D721Med (cell line): ENCODE measurements at regions not wholly inside any gene's neighbourhood (a gene's known extent, or its start where the extent isn't known, plus 50 kb on each side); places are given as distances from the start of the nearest gene placed in this dataset.
"Not testable (repeated sequence)": the region's sequence is repeated elsewhere in the genome, so short reads cannot be mapped to it uniquely, and the experiment has no call there.

ENCODE experiments used
- DNase-seq: peaks from one replicate; pipeline ENCODE4 v3.0.0; 2011; ENCODE audit warnings: low spot score; ENCODE audit not compliant: insufficient read length
- FAIRE-seq: peaks from 2 replicates; lab custom pipeline; 2011; peaks lifted over from hg19 to GRCh38; lab: Jason Lieb, UNC
- TF ChIP-seq, protein P1 (sequence below): IDR thresholded peaks from 2 replicates; pipeline ENCODE4 v1.5.1; 2012; ENCODE audit warnings: mild to moderate bottlenecking, control low read depth; ENCODE audit not compliant: insufficient read depth; ENCODE audit errors: missing control alignments

DNA sequence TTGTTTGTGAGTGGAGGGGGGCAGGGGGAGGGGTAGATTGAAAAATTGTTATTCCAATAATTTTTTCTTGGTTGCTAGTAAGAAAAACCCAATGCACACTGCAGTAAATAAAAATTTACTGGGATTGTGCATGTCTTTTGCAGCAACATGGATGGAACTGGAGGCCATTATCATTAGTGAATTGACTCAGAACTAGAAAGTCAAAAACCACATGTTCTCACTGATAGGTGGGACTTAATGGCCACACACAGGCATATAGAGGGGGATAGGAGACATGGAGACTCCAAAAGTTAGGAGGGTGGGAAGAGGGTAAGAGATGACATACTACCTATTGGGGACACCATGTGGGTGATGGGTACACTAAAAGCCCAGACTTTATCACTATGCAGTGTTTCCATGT, 67.2 kb downstream of the BUB3 start:
- FAIRE-seq (no peak), DNase-seq (no peak)
- TF ChIP-seq, protein P1, sequence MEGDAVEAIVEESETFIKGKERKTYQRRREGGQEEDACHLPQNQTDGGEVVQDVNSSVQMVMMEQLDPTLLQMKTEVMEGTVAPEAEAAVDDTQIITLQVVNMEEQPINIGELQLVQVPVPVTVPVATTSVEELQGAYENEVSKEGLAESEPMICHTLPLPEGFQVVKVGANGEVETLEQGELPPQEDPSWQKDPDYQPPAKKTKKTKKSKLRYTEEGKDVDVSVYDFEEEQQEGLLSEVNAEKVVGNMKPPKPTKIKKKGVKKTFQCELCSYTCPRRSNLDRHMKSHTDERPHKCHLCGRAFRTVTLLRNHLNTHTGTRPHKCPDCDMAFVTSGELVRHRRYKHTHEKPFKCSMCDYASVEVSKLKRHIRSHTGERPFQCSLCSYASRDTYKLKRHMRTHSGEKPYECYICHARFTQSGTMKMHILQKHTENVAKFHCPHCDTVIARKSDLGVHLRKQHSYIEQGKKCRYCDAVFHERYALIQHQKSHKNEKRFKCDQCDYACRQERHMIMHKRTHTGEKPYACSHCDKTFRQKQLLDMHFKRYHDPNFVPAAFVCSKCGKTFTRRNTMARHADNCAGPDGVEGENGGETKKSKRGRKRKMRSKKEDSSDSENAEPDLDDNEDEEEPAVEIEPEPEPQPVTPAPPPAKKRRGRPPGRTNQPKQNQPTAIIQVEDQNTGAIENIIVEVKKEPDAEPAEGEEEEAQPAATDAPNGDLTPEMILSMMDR: no peak

DNA sequence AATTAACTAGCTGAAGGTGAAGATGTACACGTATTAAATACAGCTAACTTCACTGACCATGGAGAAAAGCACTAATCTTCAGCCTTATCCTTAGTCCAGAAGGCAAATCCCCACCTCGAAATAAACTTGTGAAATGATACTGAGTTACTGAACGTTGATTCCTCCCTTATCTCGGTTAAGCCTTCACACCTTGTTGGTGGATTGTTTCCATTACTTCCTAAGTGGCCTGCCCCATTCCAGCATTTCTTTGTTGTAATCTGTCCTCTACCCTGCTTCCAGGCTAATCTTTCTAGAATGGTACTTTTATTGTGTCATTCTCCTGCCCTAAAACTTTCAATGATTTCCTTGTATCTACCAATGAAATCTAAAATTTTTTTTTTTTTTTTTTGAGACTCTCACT, 68.6 kb downstream of the BUB3 start:
- TF ChIP-seq, protein P1: no peak
- FAIRE-seq: no peak
- DNase-seq: no peak

DNA sequence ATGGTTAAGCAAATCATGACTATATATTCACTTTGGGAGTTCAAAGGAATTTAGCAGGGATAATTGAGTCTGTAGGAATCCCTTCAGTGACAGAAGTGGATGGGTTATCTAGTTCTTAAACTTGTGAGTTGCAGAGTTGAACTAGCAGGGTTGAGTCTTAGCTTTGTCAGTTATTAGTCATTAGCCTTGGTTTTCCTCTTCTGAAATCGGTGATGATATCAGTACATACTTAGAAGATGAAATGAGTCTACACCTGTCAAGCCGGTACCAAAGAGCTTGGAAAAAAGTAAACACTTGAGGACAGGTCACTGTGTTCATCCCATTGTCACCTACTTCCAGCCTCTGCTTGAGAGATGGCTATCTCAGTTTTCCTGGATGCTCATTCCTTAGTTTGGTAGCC, 73.5 kb downstream of the BUB3 start:
- no peak for DNase-seq
- TF ChIP-seq, protein P1: no peak
- FAIRE-seq: no peak

DNA sequence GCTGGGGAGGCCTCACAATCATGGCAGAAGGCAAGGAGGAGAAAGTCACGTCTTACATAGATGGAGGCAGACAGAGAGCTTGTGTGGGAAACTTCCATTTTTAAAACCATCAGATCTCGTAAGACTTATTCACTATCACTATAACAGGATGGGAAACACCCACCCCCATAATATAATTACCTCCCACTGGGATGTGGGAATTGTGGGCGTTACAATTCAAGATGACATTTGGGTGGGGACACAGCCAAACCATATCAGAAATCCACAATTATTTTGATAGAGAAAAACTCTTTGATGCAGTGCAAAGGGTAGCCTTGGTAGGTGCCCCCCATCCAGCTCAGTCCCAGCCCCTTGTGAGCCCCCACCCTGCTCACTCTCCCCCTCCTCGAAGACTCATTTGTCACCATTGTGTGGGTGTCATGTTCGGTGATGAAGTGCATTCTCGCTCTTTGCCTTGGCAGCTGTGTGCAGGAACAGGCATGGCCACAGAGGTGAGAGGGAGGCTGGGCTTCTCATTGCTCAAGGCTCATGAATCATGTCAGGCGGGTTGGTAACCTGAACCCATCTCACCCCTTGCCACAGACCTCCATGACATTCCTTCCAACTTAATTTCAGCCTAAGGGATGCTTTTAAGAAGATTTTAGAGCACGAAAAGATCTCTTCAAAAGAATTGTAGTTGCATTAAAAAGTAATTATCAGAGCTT, 75.9 kb downstream of the BUB3 start:
- DNase-seq (no peak), FAIRE-seq (no peak)
- TF ChIP-seq, protein P1: no peak

DNA sequence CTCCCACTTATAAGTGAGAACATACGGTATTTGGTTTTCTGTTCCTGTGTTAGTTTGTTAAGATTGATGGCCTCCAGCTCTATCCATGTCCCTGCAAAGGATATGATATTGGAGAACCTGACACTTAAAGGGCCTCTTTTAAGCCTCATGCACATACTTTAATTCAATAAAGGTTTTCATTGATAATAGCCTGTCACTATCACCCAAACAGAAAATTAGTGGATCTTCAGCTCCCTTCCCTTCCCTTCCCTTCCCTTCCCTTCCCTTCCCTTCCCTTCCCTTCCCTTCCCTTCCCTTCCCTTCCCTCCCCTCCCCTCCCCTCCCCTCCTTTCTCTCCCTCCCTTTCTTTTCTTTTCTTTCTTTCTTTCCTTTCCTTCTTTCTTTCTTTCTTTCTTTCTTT, 78.7 kb downstream of the BUB3 start:
- DNase-seq, FAIRE-seq: not testable (repeated sequence)

DNA sequence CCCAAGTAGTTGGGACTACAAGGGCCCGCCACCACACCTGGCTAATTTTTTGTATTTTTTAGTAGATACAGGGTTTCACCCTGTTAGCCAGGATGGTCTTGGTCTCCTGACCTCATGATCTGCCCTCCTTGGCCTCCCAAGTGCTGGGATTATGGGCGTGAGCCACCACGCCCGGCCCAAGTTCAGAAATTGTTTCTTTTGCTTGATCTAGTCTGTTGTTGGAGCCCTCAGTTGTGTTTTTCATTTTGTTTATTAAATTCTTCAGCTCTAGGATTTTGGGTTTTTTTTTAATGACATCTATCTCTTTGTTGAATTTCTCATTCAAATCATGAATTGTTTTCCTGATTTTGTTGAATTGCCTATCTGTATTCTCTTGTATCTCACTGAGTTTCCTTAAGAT, 80.8 kb downstream of the BUB3 start:
- not testable (repeated sequence) for DNase-seq, FAIRE-seq

DNA sequence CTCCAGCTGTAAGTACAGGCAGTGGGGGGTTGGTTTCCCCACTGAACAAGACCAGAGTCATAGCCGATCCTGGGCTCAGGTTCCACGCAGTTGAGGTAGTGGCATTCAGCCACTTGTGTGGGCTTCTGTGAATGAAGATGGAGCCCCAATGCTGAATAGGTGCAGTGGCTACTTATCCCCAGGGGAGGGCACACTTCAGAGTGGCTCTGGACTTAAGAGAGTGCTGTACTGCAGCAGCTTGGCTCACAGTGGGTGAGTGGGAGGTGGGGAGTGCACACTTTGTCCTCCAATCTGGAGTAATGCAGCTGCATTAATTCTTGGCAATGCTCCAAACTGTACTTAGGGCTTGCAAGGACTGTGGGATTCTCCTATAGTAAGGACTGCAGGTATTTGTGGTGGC, 81.9 kb downstream of the BUB3 start:
- DNase-seq (no peak), FAIRE-seq (no peak)
- TF ChIP-seq, protein P1: no peak

DNA sequence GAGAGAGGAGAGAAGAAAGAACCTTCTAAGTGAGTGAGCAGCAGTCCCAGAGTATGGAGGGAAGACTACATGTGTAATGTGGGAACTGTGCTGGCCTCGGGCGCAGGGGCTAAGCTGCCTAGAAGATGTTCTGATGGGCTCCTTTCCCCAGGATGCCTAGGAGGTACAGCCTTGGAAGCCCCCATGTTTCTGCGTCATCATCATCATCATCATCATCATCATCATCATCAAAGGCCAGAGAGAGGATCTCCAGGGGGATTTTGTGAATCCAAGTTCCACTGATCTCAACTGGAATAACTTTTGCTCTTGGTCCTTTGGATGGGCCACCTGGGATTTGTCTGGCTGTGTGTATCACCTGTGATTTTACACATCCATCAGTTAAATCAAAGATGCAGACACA, 86.0 kb downstream of the BUB3 start:
- no peak for DNase-seq
- no peak for FAIRE-seq
- TF ChIP-seq, protein P1: no peak
